Liver (tissue), 3 donors: ENCODE measurements at regions not wholly inside any gene's neighbourhood (a gene's known extent, or its start where the extent isn't known, plus 50 kb on each side); places are given as distances from the start of the nearest gene placed in this dataset.

Source experiments
- ATF3 ChIP-seq: IDR thresholded peaks from 2 replicates; pipeline ENCODE4 v1.6.1; 2016; ENCODE audit warnings: antibody characterized with exemption
- EGR1 ChIP-seq, 2 donors: IDR thresholded peaks; 2 replicates each; pipeline ENCODE4 v1.6.1; 2016 to 2018; ENCODE audit warnings: antibody characterized with exemption in 2 of 2, low read depth in 2 of 2
- FOXA2 ChIP-seq: IDR thresholded peaks from 2 replicates; pipeline ENCODE4 v1.6.1; 2016; ENCODE audit warnings: antibody characterized with exemption
- HNF4G ChIP-seq: IDR thresholded peaks from 2 replicates; pipeline ENCODE4 v1.6.1; 2016; ENCODE audit warnings: antibody characterized with exemption
- MAX ChIP-seq: IDR thresholded peaks from 2 replicates; pipeline ENCODE4 v1.6.1; 2016; ENCODE audit warnings: antibody characterized with exemption
- RAD21 ChIP-seq, 2 donors: IDR thresholded peaks; 2 replicates each; pipeline ENCODE4 v1.6.1; 2016; ENCODE audit warnings: antibody characterized with exemption in 2 of 2, mild to moderate bottlenecking in 2 of 2
- RXRA ChIP-seq, 2 donors: IDR thresholded peaks; 2 replicates each; pipeline ENCODE4 v1.6.1; 2017 to 2018; ENCODE audit warnings: antibody characterized with exemption in 2 of 2, mild to moderate bottlenecking in 1 of 2
- TAF1 ChIP-seq: conservative IDR thresholded peaks from 2 replicates; pipeline ENCODE4 v1.6.1; 2016; ENCODE audit warnings: antibody characterized with exemption, mild to moderate bottlenecking
- YY1 ChIP-seq: IDR thresholded peaks from 2 replicates; pipeline ENCODE4 v1.6.1; 2016; ENCODE audit warnings: antibody characterized with exemption, mild to moderate bottlenecking
- TF ChIP-seq, protein P1 (sequence below): IDR thresholded peaks from 2 replicates; pipeline ENCODE4 v1.6.1; 2016; ENCODE audit warnings: antibody characterized with exemption
- TF ChIP-seq, protein P2 (sequence below): fragments of 150-350 bp; IDR thresholded peaks from 2 replicates; pipeline ENCODE4 v1.5.1; 2017; ENCODE audit warnings: improper control_type of control experiment, low read depth, low read length; ENCODE audit not compliant: missing input control
- TF ChIP-seq, protein P3 (sequence below): IDR thresholded peaks from 2 replicates; pipeline ENCODE4 v1.6.1; 2016; ENCODE audit warnings: antibody characterized with exemption, mild to moderate bottlenecking
- donor health status: healthy.
- donor health status: healthy.

GRCh38 chr11:15654451-15654850, 539.7 kb downstream of the INSC start:
- TF ChIP-seq, protein P1, sequence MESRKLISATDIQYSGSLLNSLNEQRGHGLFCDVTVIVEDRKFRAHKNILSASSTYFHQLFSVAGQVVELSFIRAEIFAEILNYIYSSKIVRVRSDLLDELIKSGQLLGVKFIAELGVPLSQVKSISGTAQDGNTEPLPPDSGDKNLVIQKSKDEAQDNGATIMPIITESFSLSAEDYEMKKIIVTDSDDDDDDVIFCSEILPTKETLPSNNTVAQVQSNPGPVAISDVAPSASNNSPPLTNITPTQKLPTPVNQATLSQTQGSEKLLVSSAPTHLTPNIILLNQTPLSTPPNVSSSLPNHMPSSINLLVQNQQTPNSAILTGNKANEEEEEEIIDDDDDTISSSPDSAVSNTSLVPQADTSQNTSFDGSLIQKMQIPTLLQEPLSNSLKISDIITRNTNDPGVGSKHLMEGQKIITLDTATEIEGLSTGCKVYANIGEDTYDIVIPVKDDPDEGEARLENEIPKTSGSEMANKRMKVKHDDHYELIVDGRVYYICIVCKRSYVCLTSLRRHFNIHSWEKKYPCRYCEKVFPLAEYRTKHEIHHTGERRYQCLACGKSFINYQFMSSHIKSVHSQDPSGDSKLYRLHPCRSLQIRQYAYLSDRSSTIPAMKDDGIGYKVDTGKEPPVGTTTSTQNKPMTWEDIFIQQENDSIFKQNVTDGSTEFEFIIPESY, result no peak
- TF ChIP-seq, protein P2, sequence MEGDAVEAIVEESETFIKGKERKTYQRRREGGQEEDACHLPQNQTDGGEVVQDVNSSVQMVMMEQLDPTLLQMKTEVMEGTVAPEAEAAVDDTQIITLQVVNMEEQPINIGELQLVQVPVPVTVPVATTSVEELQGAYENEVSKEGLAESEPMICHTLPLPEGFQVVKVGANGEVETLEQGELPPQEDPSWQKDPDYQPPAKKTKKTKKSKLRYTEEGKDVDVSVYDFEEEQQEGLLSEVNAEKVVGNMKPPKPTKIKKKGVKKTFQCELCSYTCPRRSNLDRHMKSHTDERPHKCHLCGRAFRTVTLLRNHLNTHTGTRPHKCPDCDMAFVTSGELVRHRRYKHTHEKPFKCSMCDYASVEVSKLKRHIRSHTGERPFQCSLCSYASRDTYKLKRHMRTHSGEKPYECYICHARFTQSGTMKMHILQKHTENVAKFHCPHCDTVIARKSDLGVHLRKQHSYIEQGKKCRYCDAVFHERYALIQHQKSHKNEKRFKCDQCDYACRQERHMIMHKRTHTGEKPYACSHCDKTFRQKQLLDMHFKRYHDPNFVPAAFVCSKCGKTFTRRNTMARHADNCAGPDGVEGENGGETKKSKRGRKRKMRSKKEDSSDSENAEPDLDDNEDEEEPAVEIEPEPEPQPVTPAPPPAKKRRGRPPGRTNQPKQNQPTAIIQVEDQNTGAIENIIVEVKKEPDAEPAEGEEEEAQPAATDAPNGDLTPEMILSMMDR, result no peak
- TF ChIP-seq MAX, result no peak
- no peak for TF ChIP-seq RAD21 (IDR thresholded peaks at IDR 0.05)
- no peak for TF ChIP-seq TAF1
- TF ChIP-seq YY1, result no peak
- no peak for TF ChIP-seq FOXA2
- TF ChIP-seq EGR1 (IDR thresholded peaks at IDR 0.05; ENCODE audit: low read depth in 2 of 2), result no peak
- no peak for TF ChIP-seq ATF3
- TF ChIP-seq, protein P3, sequence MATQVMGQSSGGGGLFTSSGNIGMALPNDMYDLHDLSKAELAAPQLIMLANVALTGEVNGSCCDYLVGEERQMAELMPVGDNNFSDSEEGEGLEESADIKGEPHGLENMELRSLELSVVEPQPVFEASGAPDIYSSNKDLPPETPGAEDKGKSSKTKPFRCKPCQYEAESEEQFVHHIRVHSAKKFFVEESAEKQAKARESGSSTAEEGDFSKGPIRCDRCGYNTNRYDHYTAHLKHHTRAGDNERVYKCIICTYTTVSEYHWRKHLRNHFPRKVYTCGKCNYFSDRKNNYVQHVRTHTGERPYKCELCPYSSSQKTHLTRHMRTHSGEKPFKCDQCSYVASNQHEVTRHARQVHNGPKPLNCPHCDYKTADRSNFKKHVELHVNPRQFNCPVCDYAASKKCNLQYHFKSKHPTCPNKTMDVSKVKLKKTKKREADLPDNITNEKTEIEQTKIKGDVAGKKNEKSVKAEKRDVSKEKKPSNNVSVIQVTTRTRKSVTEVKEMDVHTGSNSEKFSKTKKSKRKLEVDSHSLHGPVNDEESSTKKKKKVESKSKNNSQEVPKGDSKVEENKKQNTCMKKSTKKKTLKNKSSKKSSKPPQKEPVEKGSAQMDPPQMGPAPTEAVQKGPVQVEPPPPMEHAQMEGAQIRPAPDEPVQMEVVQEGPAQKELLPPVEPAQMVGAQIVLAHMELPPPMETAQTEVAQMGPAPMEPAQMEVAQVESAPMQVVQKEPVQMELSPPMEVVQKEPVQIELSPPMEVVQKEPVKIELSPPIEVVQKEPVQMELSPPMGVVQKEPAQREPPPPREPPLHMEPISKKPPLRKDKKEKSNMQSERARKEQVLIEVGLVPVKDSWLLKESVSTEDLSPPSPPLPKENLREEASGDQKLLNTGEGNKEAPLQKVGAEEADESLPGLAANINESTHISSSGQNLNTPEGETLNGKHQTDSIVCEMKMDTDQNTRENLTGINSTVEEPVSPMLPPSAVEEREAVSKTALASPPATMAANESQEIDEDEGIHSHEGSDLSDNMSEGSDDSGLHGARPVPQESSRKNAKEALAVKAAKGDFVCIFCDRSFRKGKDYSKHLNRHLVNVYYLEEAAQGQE, result no peak
- no peak for TF ChIP-seq RXRA (IDR thresholded peaks at IDR 0.05)
- no peak for TF ChIP-seq HNF4G
